Endodermal cell (in vitro differentiated cells): ENCODE measurements at regions not wholly inside any gene's neighbourhood (a gene's known extent, or its start where the extent isn't known, plus 50 kb on each side); places are given as distances from the start of the nearest gene placed in this dataset.

Source experiments
- DNase-seq: peaks from one replicate; pipeline ENCODE4 v3.0.0-alpha.2; 2017
- H3K27ac ChIP-seq: 2 replicates; pipeline ENCODE4 v1.5.1; 2013; ENCODE audit warnings: mild to moderate bottlenecking, low read depth, low read length, moderate library complexity
- H3K27me3 ChIP-seq: 2 replicates; pipeline ENCODE4 v1.6.1; 2013; ENCODE audit warnings: mild to moderate bottlenecking, low read length, moderate library complexity; ENCODE audit not compliant: insufficient read depth, control insufficient read depth, poor library complexity, severe bottlenecking
- H3K36me3 ChIP-seq: 2 replicates; pipeline ENCODE4 v1.7.0; 2013; ENCODE audit warnings: mild to moderate bottlenecking, low read length, moderate library complexity; ENCODE audit not compliant: control insufficient read depth, insufficient read depth
- H3K4me1 ChIP-seq: one replicate; pipeline ENCODE4 v1.7.0; 2013; ENCODE audit warnings: low read length; ENCODE audit not compliant: control insufficient read depth, insufficient read depth
- H3K4me3 ChIP-seq: 2 replicates; pipeline ENCODE4 v1.5.1; 2013; ENCODE audit warnings: mild to moderate bottlenecking, low read length, moderate library complexity
- H3K9ac ChIP-seq: 2 replicates; pipeline ENCODE4 v1.6.1; 2013; ENCODE audit warnings: mild to moderate bottlenecking, low read length, moderate library complexity; ENCODE audit not compliant: poor library complexity, severe bottlenecking; ENCODE audit errors: extremely low read depth
- H3K9me3 ChIP-seq: 2 replicates; pipeline ENCODE4 v1.6.1; 2013; ENCODE audit warnings: mild to moderate bottlenecking, low read length, moderate library complexity; ENCODE audit not compliant: control insufficient read depth
- H3K27ac Mint-ChIP-seq: 2 replicates; pipeline ENCODE4 v1.8.0; 2020; ENCODE audit warnings: mixed read lengths
- H3K27me3 Mint-ChIP-seq: 2 replicates; pipeline ENCODE4 v1.8.0; 2021; ENCODE audit warnings: mild to moderate bottlenecking, mixed read lengths; ENCODE audit not compliant: insufficient read depth
- H3K36me3 Mint-ChIP-seq: 2 replicates; pipeline ENCODE4 v1.8.0; 2020; ENCODE audit warnings: low read depth, mixed read lengths
- H3K4me1 Mint-ChIP-seq: 2 replicates; pipeline ENCODE4 v1.8.0; 2020; ENCODE audit warnings: mixed read lengths
- H3K4me3 Mint-ChIP-seq: 2 replicates; pipeline ENCODE4 v1.8.0; 2020; ENCODE audit warnings: mild to moderate bottlenecking, moderate library complexity, mixed read lengths
- H3K9me3 Mint-ChIP-seq: 2 replicates; pipeline ENCODE4 v1.8.0; 2020; ENCODE audit warnings: mild to moderate bottlenecking, mixed read lengths
- WGBS, 2 experiments: methylation state at CpG; one replicate each; pipeline versions ENCODE4 v1.1.5 to v1.1.7; 2013; ENCODE audit warnings: missing lambda C conversion rate in 2 of 2, mixed read lengths in 1 of 2; ENCODE audit not compliant: insufficient coverage in 1 of 2, insufficient read length in 1 of 2; 5-methylcytosine and 5-hydroxymethylcytosine counted together
- TF ChIP-seq, protein P1 (sequence below): fragments of 200-600 bp; sonication (generic); conservative IDR thresholded peaks from 2 replicates; pipeline ENCODE4 v1.5.0; 2021; ENCODE audit warnings: antibody characterized with exemption, mild to moderate bottlenecking

DNA sequence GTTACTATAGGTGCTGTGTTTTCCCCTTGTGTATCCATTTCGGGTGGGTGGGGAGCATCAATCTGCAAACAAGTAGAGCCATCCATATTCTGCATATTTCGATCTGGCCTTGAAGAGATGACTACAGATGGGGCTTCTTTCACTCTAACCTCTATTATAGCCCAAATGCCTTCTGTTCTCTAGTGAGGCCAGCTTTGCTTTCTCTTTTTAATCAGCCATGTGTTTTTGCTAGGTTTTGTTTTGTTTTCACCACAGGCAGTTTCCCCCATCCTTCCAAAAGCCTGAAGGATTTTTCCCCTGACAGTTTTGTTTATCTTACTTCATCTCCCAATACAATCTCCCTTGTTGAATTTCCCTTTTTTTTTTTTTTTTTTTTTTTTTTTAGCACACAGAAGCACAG is 224.1 kb downstream of the BTG1 start:
- Histone ChIP-seq H3K27ac (no peak overlapping the region), H3K9me3 (no peaks in the 10 kb centered on the region), H3K27me3 (no peaks in the 10 kb centered on the region), H3K4me1 (peaks cover 6% of the 10 kb centered on the region), H3K4me3 (no peak overlapping the region), H3K36me3 (no peaks in the 10 kb centered on the region), H3K9ac (no peak overlapping the region)
- Mint-ChIP-seq H3K27ac (no peak overlapping the region), H3K36me3 (no peaks in the 10 kb centered on the region), H3K27me3 (no peaks in the 10 kb centered on the region), H3K4me3 (no peak overlapping the region), H3K4me1 (peaks cover 8% of the 10 kb centered on the region), H3K9me3 (peaks cover 4% of the 10 kb centered on the region)
- no peak for DNase-seq
- 94 to 100% methylated on average over 2 of the region's 2 CpGs for WGBS, 2 experiments
- TF ChIP-seq, protein P1, sequence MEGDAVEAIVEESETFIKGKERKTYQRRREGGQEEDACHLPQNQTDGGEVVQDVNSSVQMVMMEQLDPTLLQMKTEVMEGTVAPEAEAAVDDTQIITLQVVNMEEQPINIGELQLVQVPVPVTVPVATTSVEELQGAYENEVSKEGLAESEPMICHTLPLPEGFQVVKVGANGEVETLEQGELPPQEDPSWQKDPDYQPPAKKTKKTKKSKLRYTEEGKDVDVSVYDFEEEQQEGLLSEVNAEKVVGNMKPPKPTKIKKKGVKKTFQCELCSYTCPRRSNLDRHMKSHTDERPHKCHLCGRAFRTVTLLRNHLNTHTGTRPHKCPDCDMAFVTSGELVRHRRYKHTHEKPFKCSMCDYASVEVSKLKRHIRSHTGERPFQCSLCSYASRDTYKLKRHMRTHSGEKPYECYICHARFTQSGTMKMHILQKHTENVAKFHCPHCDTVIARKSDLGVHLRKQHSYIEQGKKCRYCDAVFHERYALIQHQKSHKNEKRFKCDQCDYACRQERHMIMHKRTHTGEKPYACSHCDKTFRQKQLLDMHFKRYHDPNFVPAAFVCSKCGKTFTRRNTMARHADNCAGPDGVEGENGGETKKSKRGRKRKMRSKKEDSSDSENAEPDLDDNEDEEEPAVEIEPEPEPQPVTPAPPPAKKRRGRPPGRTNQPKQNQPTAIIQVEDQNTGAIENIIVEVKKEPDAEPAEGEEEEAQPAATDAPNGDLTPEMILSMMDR = no peak

DNA sequence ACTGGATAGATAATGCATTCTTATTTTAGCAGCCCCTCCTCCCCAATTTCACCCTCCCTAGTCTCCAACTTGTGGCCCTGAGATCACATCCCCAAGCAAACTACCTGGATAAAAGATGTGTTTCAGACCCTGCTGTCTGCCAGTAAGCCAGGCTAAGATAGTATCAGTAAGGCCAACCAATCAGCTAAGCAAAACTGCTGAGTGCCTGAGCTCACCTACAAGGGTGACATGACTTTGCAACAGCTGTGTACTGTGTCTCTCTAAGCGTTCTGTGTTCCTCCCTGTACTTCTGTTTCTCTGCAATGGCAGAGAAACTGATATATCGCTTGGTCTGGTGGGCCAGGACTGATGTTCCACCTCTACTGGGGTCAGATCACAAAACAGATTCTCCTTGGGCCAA is 224.9 kb downstream of the BTG1 start:
- Mint-ChIP-seq H3K4me3 (no peak overlapping the region), H3K4me1 (peaks cover 8% of the 10 kb centered on the region), H3K9me3 (peaks cover 4% of the 10 kb centered on the region), H3K36me3 (no peaks in the 10 kb centered on the region), H3K27me3 (no peaks in the 10 kb centered on the region), H3K27ac (no peak overlapping the region)
- no peak overlapping the region for H3K4me3 ChIP-seq
- no peak for DNase-seq
- peaks cover 6% of the 10 kb centered on the region for H3K4me1 ChIP-seq
- no peaks in the 10 kb centered on the region for H3K9me3 ChIP-seq
- WGBS, 2 experiments = 84 to 90% methylated on average over 2 of the region's 2 CpGs
- H3K36me3 ChIP-seq = no peaks in the 10 kb centered on the region
- no peak overlapping the region for H3K9ac ChIP-seq
- H3K27me3 ChIP-seq = no peaks in the 10 kb centered on the region
- TF ChIP-seq, protein P1 = no peak
- no peak overlapping the region for H3K27ac ChIP-seq

DNA sequence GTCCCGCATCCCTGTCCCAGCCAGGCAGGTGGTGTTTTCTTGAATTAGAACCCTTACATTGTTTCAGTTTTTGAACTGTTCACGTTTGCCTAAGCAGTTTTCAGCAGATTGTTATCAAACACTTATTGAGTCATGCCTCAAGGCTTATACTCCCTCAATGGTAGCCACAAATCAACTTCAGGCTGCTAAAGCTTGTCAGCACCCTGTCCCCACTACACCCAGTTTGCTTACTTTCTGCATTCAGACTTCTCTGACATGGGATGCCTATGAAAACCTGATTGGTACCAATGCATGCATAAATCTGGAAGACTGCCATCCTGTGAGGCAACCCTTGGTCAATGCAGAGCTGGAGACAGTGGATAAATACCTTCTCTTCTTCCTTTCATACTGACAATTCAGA is 225.4 kb downstream of the BTG1 start:
- H3K36me3 Mint-ChIP-seq = no peaks in the 10 kb centered on the region
- H3K4me3 Mint-ChIP-seq = no peak overlapping the region
- peaks cover 4% of the 10 kb centered on the region for H3K9me3 Mint-ChIP-seq

More for the DNA sequence above, 225.4 kb downstream of the BTG1 start:
- Histone ChIP-seq H3K27ac (no peak overlapping the region), H3K27me3 (no peaks in the 10 kb centered on the region), H3K36me3 (no peaks in the 10 kb centered on the region), H3K9ac (no peak overlapping the region), H3K9me3 (no peaks in the 10 kb centered on the region), H3K4me3 (no peak overlapping the region), H3K4me1 (peaks cover 6% of the 10 kb centered on the region)
- Mint-ChIP-seq H3K27me3 (no peaks in the 10 kb centered on the region), H3K4me1 (peaks cover 8% of the 10 kb centered on the region), H3K27ac (no peak overlapping the region)
- DNase-seq = no peak
- TF ChIP-seq, protein P1 = no peak
- WGBS, 2 experiments = 92 to 96% methylated on average over 2 of the region's 2 CpGs
